ENCODE measurements at regions not wholly inside any gene's neighbourhood (a gene's known extent, or its start where the extent isn't known, plus 50 kb on each side); places are given as distances from the start of the nearest gene placed in this dataset.
"Not testable (repeated sequence)": the region's sequence is repeated elsewhere in the genome, so short reads cannot be mapped to it uniquely, and the experiment has no call there.

- no peak for DNase-seq (ENCODE audit: low read depth)
Observed at GRCh38 chr9:31637861-31638260, 746.6 kb upstream of the ACO1 start.

- no peak for DNase-seq (ENCODE audit: low read depth)
Observed at GRCh38 chr9:31639451-31639850, 745.0 kb upstream of the ACO1 start.

GRCh38 chr9:31669311-31669710 lies 715.1 kb upstream of the ACO1 start:
- no peak for DNase-seq (ENCODE audit: low read depth)

- DNase-seq (ENCODE audit: low read depth): no peak
Observed at GRCh38 chr9:31671011-31671410, 713.4 kb upstream of the ACO1 start.

GRCh38 chr9:31674264-31674663 lies 710.2 kb upstream of the ACO1 start:
- DNase-seq (ENCODE audit: low read depth): no peak

- no peak for DNase-seq (ENCODE audit: low read depth)
Observed at GRCh38 chr9:31677415-31677814, 707.0 kb upstream of the ACO1 start.

- DNase-seq (ENCODE audit: low read depth): no peak
Observed at GRCh38 chr9:31677877-31678276, 706.6 kb upstream of the ACO1 start.

GRCh38 chr9:31683116-31683515 lies 701.3 kb upstream of the ACO1 start:
- DNase-seq (ENCODE audit: low read depth): no peak

GRCh38 chr9:31697956-31698355 lies 686.5 kb upstream of the ACO1 start:
- DNase-seq (ENCODE audit: low read depth): no peak

GRCh38 chr9:31699836-31700235 lies 684.6 kb upstream of the ACO1 start:
- no peak for DNase-seq (ENCODE audit: low read depth)

GRCh38 chr9:31700252-31701045 lies 684.0 kb upstream of the ACO1 start:
- DNase-seq (ENCODE audit: low read depth): no peak

- no peak for DNase-seq (ENCODE audit: low read depth)
Observed at GRCh38 chr9:31702957-31703356, 681.5 kb upstream of the ACO1 start.

- no peak for DNase-seq (ENCODE audit: low read depth)
Observed at GRCh38 chr9:31715250-31715649, 669.2 kb upstream of the ACO1 start.

- DNase-seq (ENCODE audit: low read depth): no peak
Observed at GRCh38 chr9:31719262-31719661, 665.2 kb upstream of the ACO1 start.

- no peak for DNase-seq (ENCODE audit: low read depth)
Observed at GRCh38 chr9:31730398-31730797, 654.0 kb upstream of the ACO1 start.

GRCh38 chr9:31733166-31733565 lies 651.3 kb upstream of the ACO1 start:
- DNase-seq (ENCODE audit: low read depth): no peak

GRCh38 chr9:31736581-31737179 lies 647.8 kb upstream of the ACO1 start:
- DNase-seq (ENCODE audit: low read depth): no peak

- no peak for DNase-seq (ENCODE audit: low read depth)
Observed at GRCh38 chr9:31740705-31741104, 643.7 kb upstream of the ACO1 start.

- no peak for DNase-seq (ENCODE audit: low read depth)
Observed at GRCh38 chr9:31744589-31744988, 639.9 kb upstream of the ACO1 start.

- DNase-seq (ENCODE audit: low read depth): no peak
Observed at GRCh38 chr9:31745468-31745867, 639.0 kb upstream of the ACO1 start.

GRCh38 chr9:31745886-31746285 lies 638.6 kb upstream of the ACO1 start:
- DNase-seq (ENCODE audit: low read depth): no peak

- no peak for DNase-seq (ENCODE audit: low read depth)
Observed at GRCh38 chr9:31753756-31754155, 630.7 kb upstream of the ACO1 start.

- no peak for DNase-seq (ENCODE audit: low read depth)
Observed at GRCh38 chr9:31759703-31760102, 624.7 kb upstream of the ACO1 start.

GRCh38 chr9:31774021-31774420 lies 610.4 kb upstream of the ACO1 start:
- DNase-seq (ENCODE audit: low read depth): not testable (repeated sequence)

Measured in Daoy (cell line).